Activated CD8-positive, alpha-beta memory T cell treated with anti-CD3 and anti-CD28 coated beads, Interleukin-2, amount 50 U/mL, for 4 hours (primary cell): ENCODE measurements at regions not wholly inside any gene's neighbourhood (a gene's known extent, or its start where the extent isn't known, plus 50 kb on each side); places are given as distances from the start of the nearest gene placed in this dataset.
"Not testable (repeated sequence)": the region's sequence is repeated elsewhere in the genome, so short reads cannot be mapped to it uniquely, and the experiment has no call there.

Experiments
- DNase-seq: peaks from one replicate; pipeline ENCODE4 v3.0.0-alpha.2; 2020

DNA sequence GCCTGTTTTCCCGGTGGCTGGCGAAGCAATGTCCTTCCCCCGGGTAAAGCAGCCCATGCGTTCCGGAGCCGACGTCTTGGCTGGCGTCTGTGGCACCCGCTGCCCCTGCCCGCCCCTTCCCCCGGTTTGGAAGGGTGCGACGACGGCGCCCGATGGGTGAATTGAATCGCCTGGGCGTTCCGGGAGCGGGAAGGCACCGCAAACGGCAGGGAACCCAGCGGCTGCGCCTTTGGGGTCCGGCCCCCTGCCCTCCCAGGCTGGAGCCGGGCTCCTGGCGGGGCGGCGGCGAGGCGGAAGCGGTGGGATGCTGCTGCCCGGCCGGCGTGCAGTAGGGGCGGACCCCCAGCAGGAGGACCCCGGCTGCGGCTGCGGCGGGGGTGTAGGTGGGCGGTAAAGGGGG is 123.6 kb upstream of the RHOU start:
- DNase-seq: not testable (repeated sequence)

DNA sequence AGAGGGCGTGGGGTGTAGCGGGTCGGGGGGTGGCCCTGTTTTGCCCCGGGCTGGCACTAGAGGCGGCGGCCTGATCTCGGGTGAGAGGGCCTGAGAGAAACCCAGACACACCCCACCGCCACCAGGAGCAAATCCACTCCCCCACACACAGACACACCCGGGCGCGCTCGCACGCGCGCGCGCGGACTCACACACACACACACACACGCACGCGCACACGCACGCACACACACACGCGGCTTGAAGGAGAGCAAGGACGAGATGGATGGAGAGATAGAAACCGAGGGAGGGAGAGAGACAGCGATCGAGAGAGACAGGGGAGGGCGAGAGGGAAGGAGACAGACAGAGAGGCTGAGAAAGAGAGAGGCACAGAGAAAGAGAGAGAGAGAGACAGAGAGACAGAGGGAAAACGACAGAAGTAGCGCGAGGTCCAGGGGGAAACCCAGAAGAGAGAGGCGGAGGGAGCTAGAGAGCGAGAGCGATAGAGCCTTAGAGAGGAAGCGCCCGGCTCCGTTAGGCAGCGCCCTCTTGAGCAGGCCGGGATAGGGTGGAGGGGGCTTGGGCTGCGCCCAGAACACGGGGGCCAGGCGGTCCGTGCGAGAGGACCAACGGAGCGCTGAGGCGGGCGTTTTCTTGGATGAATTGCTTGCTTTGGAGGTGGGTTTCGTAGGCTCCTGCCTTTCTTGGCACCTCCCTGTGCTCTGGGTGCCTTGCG is 113.1 kb upstream of the RHOU start:
- not testable (repeated sequence) for DNase-seq

DNA sequence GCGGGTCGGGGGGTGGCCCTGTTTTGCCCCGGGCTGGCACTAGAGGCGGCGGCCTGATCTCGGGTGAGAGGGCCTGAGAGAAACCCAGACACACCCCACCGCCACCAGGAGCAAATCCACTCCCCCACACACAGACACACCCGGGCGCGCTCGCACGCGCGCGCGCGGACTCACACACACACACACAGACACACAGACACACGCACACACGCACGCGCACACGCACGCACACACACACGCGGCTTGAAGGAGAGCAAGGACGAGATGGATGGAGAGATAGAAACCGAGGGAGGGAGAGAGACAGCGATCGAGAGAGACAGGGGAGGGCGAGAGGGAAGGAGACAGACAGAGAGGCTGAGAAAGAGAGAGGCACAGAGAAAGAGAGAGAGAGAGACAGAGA is 108.8 kb upstream of the RHOU start:
- DNase-seq: not testable (repeated sequence)

DNA sequence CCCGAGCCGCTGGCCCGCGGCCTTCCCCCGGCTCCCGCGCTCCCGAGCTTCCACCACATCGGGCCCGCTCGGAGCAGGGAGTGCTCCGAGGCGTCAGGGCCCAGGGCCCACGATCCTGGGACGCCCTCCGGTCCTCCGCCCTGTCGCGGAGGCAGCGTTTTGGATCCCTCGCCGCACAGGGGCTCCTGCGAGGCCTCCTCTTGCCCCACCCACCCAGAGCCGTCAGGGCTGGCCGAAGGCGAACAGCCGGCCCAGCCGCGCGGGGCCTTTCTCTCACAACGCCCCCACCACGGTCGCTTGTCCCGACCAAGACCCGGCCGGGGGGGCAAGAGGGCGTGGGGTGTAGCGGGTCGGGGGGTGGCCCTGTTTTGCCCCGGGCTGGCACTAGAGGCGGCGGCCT is 102.4 kb upstream of the RHOU start:
- DNase-seq: not testable (repeated sequence)

- peak; percentile 64 for DNase-seq
These were observed 100.0 kb upstream of the RHOU start for GRCh38 chr1:228635304-228635703.

DNA sequence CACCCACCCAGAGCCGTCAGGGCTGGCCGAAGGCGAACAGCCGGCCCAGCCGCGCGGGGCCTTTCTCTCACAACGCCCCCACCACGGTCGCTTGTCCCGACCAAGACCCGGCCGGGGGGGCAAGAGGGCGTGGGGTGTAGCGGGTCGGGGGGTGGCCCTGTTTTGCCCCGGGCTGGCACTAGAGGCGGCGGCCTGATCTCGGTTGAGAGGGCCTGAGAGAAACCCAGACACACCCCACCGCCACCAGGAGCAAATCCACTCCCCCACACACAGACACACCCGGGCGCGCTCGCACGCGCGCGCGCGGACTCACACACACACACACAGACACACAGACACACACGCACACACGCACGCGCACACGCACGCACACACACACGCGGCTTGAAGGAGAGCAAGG is 97.8 kb upstream of the RHOU start:
- DNase-seq: not testable (repeated sequence)

- peak; percentile 35 for DNase-seq
These were observed 88.4 kb upstream of the RHOU start for GRCh38 chr1:228646717-228647522.

GRCh38 chr1:228647523-228648444 is 87.5 kb upstream of the RHOU start:
- DNase-seq: peak; percentile 22

DNA sequence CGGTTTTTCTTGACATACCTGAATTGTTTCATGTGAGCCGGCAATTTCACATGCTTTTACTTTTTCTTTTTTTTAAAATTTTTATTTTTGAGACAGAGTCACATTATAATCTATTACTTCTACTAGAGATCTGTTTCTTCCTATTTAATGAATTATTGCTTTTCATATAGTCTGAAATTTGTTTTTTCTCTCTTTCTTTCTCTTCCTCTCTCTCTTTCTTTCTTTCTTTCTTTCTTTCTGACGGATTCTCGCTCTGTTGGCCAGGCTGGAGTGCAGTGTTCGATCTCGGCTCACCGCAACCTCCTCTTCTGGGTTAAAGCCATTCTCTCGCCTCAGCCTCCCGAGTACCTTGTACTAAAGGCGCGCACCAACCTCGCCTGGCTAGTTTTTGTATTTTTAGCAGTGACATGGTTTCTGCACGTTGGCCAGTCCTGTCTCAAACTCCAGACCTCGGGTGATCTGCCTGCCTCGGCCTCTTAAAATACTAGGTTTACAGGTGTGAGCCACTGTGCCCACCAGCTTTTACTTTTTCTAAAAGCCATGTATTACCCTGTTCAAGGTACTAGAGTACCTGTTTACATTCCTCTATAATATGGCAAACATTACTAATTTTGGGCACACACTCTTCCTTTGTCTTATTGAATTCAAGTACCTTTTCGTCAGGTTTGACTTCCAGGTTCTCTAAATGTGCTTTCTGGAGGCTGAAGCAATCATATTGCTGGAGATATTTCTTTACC is 86.5 kb upstream of the RHOU start:
- no peak for DNase-seq

DNA sequence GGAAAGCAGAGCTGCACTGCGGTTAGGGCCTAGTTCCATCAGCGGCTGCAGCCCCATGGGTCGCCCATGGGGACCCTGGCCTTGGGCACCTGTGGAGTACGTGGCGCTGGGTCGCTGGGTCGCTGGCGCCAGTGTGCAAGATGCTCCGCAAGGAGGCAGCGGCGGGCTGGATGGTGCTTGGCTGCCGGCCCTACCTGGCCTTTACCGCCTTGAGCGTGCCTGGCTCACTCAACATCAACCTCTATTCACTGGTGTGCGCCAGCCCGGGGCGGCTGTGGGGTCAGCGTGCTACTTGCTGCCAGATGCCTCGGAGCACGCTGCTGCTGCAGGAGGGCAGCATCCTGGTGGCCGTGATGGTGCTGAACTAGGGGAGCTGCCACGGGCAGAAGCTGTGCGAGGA is 85.1 kb upstream of the RHOU start:
- no peak for DNase-seq

DNA sequence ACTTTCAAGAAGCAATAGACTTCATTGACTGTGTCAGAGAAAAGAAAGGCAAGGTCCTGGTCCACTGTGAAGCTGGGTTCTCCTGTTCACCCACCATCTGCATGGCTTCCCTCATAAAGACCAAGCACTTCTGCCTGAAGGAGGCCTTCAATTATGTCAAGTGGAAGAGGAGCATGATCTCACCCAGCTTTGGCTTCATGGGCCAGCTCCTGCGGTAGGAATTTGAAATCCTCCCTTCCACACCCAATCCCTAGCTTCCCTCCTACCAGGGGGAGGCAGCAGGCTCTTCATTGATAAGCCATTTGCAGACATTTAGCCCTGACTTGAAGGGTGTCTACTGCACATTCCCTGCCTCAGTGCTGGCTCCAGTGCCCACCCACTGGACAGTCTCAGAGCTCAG is 84.3 kb upstream of the RHOU start:
- DNase-seq: no peak

- DNase-seq: no peak
These were observed 83.2 kb upstream of the RHOU start for GRCh38 chr1:228652116-228652515.

- DNase-seq: not testable (repeated sequence)
These were observed 82.2 kb upstream of the RHOU start for GRCh38 chr1:228653057-228653456.

DNA sequence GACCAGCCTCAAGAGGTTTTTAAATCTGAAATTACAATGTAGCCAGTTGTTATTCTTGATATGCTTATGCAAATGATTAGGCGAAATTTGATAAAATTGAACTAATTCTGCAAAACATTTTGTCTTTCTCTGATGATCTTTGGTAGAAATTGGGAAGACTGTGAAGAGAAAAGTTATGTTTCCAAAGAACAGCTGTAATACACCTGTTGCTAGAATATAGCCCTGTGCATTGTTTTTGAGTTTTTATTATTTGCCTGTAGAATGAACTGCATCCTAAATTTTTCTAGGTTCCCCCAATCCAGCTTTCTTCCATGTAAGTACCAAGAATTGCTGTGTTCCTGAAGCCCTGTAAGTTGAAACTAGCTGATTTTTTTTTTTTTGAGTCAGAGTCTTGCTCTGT is 81.5 kb upstream of the RHOU start:
- DNase-seq: no peak

DNA sequence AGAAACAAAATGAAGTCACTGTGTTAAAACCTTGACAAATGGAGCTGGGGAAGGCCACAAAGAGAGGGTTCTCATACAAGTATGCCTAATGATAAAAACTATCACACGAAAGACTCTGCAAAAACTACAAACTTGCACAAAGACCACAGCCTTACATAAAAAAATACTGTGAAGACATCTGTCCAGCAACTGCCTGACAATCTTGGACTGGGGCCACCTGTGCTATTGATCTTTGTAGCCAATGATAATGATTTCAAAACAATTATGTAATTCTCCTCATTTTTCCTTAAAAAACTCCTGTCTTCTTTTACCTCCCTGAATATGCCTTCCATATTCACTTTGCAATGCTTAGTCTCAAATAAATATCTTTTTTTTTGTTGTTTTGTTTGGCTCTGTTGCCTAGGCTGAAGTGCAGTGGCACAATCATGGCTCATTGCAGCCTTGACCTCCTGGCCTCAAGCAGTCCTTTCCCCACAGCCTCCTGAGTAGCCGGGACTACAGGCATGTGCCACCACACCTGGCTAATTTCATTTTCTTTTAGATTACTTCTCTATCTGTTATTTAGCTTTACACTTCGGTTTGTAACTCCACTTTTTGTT is 79.4 kb upstream of the RHOU start:
- DNase-seq: no peak

DNA sequence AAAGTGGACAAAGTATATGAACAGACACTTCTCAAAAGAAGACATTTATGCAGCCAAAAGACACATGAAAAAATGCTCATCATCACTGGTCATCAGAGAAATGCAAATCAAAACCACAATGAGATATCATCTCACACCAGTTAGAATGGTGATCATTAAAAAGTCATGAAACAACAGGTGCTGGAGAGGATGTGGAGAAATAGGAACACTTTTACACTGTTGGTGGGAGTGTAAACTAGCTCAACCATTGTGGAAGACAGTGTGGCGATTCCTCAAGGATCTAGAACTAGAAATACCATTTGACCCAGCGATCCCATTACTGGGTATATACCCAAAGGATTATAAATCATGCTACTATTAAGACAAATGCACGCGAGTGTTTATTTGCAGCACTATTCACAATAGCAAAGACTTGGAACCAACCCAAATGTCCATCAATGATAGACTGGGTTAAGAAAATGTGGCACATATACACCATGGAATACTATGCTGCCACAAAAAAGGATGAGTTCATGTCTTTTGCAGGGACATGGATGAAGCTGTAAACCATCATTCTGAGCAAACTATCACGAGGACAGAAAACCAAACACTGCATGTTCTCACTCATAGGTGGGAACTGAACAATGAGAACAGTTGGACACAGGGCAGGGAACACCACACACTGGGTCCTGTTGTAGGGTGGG is 73.1 kb upstream of the RHOU start:
- not testable (repeated sequence) for DNase-seq

DNA sequence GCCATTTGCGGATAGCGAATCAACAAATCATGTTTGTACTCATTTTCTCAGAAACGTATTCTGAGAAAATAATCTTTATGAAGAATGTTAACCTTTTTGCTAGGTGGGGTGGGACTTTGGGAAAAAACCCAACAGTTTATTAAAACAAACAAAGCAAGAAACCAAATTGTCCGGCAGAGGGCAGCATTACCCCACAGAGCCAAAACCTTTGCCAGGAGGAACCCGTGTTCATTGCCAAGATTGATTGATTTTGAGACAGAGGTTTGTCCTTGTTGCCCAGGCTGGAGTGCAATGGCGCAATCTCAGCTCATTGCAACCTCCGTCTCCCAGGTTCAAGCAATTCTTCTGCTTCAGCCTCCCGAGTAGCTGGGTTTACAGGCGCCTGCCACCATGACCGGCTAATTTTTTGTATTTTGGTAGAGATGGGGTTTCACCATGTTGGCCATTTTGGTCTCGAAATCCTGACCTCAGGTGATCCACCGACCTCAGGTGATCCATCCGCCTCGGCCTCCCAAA is 70.8 kb upstream of the RHOU start:
- DNase-seq: peak; percentile 79

- DNase-seq: no peak
These were observed 68.3 kb upstream of the RHOU start for GRCh38 chr1:228666686-228667623.

DNA sequence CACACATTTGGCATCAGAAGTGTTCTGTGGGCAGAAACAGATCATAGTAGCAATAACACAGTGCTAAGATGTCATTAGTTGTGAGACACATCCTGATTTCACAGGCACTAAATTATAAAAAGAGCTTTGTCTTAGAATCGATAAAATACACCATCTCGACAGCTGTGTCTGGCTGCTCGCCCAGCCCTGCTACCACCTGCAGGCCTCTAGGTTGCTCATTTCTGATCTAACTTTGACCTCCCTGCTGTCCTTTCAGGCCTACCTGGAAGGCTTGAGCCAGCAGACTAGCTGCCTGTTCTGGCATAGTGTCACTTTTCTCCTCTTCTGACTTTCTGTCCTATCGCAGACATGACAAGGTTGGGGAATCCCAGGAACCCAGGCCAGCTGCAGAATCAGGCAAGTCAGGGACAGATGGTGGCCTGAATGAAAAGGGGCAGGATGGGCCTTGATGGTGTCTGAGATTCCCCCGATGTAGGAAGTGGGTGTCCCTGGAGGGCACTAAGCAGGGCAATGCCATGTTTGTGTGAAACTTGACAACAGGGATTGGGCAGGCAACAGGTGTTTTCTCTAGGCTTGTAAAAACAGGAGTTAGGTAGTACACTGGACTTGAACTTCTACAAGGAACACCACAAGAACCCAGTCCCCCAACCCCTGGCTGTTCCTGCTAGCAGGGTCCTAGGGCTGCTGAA is 66.6 kb upstream of the RHOU start:
- no peak for DNase-seq

GRCh38 chr1:228669242-228669585 is 66.1 kb upstream of the RHOU start:
- no peak for DNase-seq
